ENCODE measurements at regions not wholly inside any gene's neighbourhood (a gene's known extent, or its start where the extent isn't known, plus 50 kb on each side); places are given as distances from the start of the nearest gene placed in this dataset.

DNA sequence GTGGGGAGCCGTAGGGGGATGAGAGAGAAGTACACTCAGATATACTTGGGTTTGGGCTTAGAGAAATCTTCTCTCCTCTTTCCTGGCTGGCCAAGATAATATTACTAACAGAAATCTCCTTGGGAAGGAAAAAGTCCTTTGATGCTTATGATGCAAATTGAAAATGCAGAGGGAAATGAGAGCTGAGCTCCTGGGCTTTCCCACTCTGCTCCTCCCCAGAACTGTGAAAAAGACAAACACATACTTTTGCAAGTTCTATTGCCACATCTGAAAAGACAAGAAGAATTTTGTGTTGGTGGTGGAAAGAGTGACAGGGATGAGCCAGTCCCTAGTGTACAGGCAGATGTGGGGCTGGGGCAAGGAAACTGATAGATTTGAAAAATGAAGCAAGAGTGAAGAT is 185.9 kb downstream of the ANKRD60 start:
- TF ChIP-seq POLR2AphosphoS5 (IDR thresholded peaks at IDR 0.05; ENCODE audit: low read depth, low read length) (no peak), TAF1 (IDR thresholded peaks at IDR 0.05; ENCODE audit: borderline replicate concordance, insufficient read depth, low read length) (no peak)
- TF ChIP-seq, protein P1, sequence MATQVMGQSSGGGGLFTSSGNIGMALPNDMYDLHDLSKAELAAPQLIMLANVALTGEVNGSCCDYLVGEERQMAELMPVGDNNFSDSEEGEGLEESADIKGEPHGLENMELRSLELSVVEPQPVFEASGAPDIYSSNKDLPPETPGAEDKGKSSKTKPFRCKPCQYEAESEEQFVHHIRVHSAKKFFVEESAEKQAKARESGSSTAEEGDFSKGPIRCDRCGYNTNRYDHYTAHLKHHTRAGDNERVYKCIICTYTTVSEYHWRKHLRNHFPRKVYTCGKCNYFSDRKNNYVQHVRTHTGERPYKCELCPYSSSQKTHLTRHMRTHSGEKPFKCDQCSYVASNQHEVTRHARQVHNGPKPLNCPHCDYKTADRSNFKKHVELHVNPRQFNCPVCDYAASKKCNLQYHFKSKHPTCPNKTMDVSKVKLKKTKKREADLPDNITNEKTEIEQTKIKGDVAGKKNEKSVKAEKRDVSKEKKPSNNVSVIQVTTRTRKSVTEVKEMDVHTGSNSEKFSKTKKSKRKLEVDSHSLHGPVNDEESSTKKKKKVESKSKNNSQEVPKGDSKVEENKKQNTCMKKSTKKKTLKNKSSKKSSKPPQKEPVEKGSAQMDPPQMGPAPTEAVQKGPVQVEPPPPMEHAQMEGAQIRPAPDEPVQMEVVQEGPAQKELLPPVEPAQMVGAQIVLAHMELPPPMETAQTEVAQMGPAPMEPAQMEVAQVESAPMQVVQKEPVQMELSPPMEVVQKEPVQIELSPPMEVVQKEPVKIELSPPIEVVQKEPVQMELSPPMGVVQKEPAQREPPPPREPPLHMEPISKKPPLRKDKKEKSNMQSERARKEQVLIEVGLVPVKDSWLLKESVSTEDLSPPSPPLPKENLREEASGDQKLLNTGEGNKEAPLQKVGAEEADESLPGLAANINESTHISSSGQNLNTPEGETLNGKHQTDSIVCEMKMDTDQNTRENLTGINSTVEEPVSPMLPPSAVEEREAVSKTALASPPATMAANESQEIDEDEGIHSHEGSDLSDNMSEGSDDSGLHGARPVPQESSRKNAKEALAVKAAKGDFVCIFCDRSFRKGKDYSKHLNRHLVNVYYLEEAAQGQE (IDR thresholded peaks at IDR 0.05; ENCODE audit: insufficient read depth in 1 of 2, low read depth in 2 of 2, low read length in 2 of 2): no peak
